GM08714 (cell line): ENCODE measurements at regions not wholly inside any gene's neighbourhood (a gene's known extent, or its start where the extent isn't known, plus 50 kb on each side); places are given as distances from the start of the nearest gene placed in this dataset.

Experiments
- H3K4me3 ChIP-seq: fragments of 200-500 bp; sonication (Bioruptor generic); 2 replicates; pipeline ENCODE4 v1.5.1; 2014; ENCODE audit warnings: mild to moderate bottlenecking, low read length, inconsistent platforms
- ZNF274 ChIP-seq: IDR thresholded peaks from 2 replicates; pipeline ENCODE4 v1.6.1; 2012; ENCODE audit warnings: mild to moderate bottlenecking, low read depth, low read length

- no peak for TF ChIP-seq ZNF274
Observed at GRCh38 chr15:47870300-47870955, 153.1 kb downstream of the SEMA6D start.

DNA sequence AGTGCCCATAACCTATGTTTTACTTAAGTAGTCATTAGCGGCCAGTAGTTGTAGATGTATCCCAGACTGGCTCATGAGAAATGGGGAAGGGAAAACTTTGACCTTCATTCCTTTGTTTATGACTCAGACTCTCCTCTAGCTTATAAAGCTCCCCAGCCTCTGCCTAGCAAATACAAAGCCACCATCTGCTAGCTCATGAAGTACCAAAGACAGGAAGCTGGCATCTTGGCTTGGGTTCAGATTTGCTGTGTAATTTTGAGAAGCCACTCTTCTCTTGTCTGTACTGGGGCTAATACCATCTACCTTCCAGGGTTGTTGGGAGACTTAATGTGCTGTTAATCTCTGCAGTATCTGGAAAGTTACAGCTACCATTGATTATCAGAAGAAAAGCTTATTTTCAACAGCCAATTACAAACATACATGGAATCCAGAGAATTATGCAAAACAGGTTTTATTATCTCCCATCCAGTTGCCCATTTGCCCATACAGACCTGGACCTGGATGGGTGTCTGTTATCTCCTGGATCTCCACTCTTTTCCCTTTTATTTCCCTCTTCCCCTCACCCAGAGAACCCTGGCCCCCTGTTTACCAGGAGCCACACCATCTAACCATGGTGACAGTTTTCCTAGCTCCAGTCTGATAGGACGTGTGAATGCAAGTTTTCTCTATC lies 153.8 kb downstream of the SEMA6D start:
- no peak overlapping the region for H3K4me3 ChIP-seq
- TF ChIP-seq ZNF274: no peak

More at GRCh38 chr15:47870300-47870955, 153.1 kb downstream of the SEMA6D start:
- no peak overlapping the region for H3K4me3 ChIP-seq

DNA sequence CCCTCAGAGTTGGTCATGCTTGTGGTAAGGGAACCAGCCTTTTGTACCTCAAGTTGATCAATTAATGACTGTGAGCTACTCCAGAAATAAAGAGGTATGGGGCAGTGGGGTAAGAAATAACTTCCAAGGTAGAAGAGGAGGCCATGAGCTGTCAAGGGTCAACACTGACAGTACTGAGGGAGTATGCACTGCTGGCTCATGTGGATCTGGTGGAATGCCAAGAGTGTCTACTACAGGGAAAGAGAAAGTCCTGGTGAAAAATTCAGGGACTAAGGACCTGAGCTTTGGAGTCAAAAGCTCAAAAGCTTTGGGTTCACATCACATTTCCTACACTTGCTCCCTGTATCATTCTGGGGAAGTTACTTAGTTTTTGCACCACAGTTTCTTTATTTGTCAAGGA lies 154.9 kb downstream of the SEMA6D start:
- H3K4me3 ChIP-seq: no peak overlapping the region
- TF ChIP-seq ZNF274: no peak

- no peak for TF ChIP-seq ZNF274
- no peak overlapping the region for H3K4me3 ChIP-seq
Observed at GRCh38 chr15:47872869-47873432, 155.6 kb downstream of the SEMA6D start.

DNA sequence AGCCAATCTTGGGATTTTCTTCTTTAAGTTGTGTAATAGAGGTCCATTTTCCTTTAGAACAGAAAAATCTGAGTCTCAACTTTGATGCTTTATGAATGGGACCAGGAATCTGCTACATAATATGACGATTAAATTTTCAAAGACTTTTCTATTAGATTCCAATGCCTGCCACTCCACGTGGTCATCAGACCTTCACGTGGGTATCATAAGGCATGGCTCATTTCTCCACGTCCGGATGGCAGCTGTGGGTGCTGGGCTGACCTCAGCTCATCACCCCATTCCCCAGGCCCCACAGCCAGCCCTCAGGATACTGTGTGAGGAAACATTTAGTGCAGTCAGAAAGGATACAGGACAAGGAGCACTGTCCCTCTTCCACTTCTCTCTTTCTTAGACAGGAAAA lies 159.7 kb downstream of the SEMA6D start:
- TF ChIP-seq ZNF274: no peak
- no peak overlapping the region for H3K4me3 ChIP-seq

DNA sequence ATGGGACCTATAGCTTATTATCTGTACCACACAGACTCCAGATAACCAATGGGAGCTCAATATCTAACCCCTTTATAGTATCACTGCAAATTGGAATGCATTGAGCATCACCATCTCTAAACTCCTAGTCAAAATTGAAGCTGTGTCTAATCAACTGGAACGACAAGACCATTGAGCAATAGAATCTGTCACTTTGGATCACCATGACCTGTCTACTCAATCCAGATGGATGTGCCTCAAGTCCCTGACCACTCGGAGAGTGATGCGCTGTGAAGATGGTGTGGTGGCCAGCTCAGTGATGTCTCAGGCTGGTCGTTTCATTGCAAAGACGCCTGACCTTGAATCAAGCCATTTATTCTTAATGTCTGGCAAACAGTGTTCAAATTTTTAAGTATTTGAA lies 160.5 kb downstream of the SEMA6D start:
- no peak for TF ChIP-seq ZNF274
- no peak overlapping the region for H3K4me3 ChIP-seq

DNA sequence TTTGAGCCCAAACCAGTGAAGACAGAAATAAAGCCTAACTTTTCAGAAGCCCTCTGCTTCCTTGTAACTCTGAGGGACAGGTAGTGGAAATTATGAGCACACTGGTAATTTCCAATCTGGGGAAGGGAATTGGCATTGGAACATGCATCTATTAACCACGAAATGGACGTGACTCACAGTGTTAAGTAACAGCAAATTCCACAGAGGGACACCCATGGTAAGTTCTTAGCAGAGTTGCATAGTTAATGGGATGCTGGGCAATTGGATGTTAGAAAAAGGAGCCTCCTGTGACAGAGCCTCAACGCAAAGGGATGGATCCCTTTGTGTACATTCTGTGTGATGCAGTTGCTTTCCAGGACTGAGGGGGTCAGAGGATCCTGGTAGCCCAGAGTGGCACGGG lies 168.6 kb downstream of the SEMA6D start:
- no peak overlapping the region for H3K4me3 ChIP-seq
- no peak for TF ChIP-seq ZNF274

- TF ChIP-seq ZNF274: no peak
- H3K4me3 ChIP-seq: no peak overlapping the region
Observed at GRCh38 chr15:47887241-47887800, 170.0 kb downstream of the SEMA6D start.

GRCh38 chr15:47888385-47889100 lies 171.2 kb downstream of the SEMA6D start:
- no peak overlapping the region for H3K4me3 ChIP-seq
- no peak for TF ChIP-seq ZNF274

DNA sequence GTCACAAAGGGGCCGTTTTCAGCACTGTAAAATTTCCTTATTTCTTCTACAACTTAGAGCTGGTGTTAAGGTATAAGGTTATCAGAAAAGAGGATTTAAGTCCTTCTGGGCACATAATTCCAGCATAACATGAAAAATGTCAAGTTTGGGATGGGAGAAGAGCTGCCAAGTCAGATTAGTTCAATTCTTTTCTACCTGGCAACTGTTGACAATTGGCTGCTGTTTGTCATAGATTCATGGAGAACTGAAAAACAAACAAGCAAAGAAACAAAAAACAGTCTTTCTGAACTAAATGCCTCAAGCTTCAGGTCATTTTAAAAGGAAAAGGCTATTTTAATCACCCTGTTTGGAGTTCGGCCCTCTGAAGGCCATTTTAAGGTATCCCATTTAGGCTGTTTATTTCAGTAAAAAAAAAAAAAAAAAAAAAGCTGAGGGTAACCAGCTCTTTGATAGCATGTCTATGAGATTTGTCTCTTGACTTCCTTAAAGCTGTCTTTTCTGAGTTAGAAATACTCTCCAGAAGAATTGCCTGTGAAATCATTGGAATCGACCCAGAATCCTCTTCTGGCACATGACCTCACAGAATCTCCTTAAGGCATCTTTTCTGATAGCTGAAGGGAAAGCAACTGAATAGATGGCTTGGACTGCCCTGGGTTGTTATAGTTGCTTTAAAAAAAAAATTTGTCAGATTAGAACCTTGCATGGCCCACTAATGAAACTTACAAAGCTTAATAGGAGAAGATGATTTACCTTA lies 173.3 kb downstream of the SEMA6D start:
- TF ChIP-seq ZNF274: no peak

GRCh38 chr15:47897525-47897924 lies 180.2 kb downstream of the SEMA6D start:
- no peak for TF ChIP-seq ZNF274
- H3K4me3 ChIP-seq: no peak overlapping the region

More for the DNA sequence above, 173.3 kb downstream of the SEMA6D start:
- no peak overlapping the region for H3K4me3 ChIP-seq

- TF ChIP-seq ZNF274: no peak
Observed at GRCh38 chr15:47900751-47901150, 183.4 kb downstream of the SEMA6D start.

DNA sequence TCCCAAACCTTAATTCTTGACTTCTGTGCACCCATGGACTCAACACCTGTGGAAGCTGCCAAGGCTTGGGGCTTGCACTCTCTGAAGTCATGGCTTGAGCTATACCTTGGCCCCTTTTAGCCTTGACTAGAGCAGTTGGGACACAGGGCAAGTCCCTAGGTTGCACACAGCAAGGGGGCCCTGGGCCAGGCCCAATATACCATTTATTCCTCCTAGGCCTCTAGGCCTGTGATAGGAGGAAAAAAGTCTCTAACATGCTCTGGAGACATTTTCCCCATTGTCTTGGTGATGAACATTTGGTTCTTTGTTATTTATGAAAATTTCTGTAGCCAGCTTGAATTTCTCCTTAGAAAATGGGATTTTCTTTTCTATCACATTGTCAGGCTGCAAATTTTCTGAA lies 186.1 kb downstream of the SEMA6D start:
- H3K4me3 ChIP-seq: no peak overlapping the region
- TF ChIP-seq ZNF274: no peak

More at GRCh38 chr15:47900751-47901150, 183.4 kb downstream of the SEMA6D start:
- H3K4me3 ChIP-seq: no peak overlapping the region

DNA sequence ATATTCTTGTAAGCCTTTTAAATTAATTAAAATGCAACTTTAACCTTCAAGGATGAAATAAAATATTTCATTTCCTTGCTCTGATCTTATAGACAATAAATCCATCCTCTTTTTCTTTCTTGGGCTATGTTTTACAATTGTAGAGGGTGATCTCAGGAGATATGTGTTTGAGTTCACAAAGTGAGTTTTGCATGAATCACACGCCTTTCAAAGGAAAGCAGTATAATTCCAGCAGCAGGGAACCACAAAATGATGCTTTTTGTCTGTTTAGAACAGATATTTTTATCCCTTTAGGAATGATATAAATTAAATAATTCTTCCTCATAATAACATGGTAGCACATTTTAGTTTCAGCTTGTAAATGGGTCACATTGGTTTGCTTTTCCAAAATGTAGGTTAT lies 191.2 kb downstream of the SEMA6D start:
- no peak for TF ChIP-seq ZNF274

More for the DNA sequence above, 191.2 kb downstream of the SEMA6D start:
- no peak overlapping the region for H3K4me3 ChIP-seq
